ENCODE measurements at regions not wholly inside any gene's neighbourhood (a gene's known extent, or its start where the extent isn't known, plus 50 kb on each side); places are given as distances from the start of the nearest gene placed in this dataset.

DNA sequence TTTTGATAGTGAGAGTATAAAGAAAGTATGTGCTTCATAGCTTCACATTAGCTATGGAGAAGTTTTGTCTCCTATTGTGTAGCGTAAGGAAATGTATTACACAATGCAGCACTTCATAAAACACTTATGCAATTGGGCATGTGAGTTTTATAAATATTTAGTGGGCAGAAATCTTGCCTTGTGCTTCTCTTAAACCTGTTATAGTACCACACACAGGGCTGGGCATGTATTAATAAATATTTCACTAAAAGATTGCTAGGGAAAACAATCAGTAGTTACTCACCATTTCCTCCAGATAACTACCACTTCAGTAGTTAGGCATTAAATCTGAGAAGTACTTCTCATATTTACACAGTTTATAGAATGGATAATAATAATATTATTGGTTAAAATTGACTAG, 1080.8 kb upstream of the PIK3C3 start:
- intact Hi-C loops (cut with micrococcal nuclease; ENCODE audit: unreplicated experiment) = no loop called here
- POLR2A ChIA-PET = no interaction called here

GRCh38 chr18:40868110-40868858, 1086.8 kb upstream of the PIK3C3 start:
- TF ChIP-seq, protein P1, sequence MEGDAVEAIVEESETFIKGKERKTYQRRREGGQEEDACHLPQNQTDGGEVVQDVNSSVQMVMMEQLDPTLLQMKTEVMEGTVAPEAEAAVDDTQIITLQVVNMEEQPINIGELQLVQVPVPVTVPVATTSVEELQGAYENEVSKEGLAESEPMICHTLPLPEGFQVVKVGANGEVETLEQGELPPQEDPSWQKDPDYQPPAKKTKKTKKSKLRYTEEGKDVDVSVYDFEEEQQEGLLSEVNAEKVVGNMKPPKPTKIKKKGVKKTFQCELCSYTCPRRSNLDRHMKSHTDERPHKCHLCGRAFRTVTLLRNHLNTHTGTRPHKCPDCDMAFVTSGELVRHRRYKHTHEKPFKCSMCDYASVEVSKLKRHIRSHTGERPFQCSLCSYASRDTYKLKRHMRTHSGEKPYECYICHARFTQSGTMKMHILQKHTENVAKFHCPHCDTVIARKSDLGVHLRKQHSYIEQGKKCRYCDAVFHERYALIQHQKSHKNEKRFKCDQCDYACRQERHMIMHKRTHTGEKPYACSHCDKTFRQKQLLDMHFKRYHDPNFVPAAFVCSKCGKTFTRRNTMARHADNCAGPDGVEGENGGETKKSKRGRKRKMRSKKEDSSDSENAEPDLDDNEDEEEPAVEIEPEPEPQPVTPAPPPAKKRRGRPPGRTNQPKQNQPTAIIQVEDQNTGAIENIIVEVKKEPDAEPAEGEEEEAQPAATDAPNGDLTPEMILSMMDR (IDR thresholded peaks at IDR 0.05; ENCODE audit: insufficient read depth in 1 of 2, low read depth in 1 of 2, low read length in 1 of 2, severe bottlenecking in 1 of 2, unreplicated experiment in 1 of 2) = no peak
- no peak overlapping the region for H3K27ac Mint-ChIP-seq (ENCODE audit: unreplicated experiment)
- no peaks in the 10 kb centered on the region for H3K27me3 ChIP-seq (replicated peaks; ENCODE audit: control insufficient read depth, insufficient read depth, low read length)
- POLR2A ChIA-PET = no interaction called here
- CTCF ChIA-PET = no interaction called here
- no TSS peak for BruUV-seq (replicated peaks)
- H3K4me3 Mint-ChIP-seq (ENCODE audit: unreplicated experiment) = no peak overlapping the region
- H3K36me3 ChIP-seq (ENCODE audit: control insufficient read depth, insufficient read depth, low read length) = no peaks in the 10 kb centered on the region
- no peaks in the 10 kb centered on the region for H3K9me3 ChIP-seq
- H3K4me1 Mint-ChIP-seq (ENCODE audit: low read depth, unreplicated experiment) = no peaks in the 10 kb centered on the region
- H3K36me3 Mint-ChIP-seq (ENCODE audit: insufficient read depth, unreplicated experiment) = no peaks in the 10 kb centered on the region
- no peaks in the 10 kb centered on the region for H3K9me3 Mint-ChIP-seq (ENCODE audit: unreplicated experiment)
- H3K4me3 ChIP-seq (ENCODE audit: low read depth, low read length) = no peak overlapping the region
- intact Hi-C loops (cut with micrococcal nuclease; ENCODE audit: unreplicated experiment) = no loop called here
- DNase-seq = no peak
- H3K27me3 Mint-ChIP-seq (ENCODE audit: insufficient read depth, unreplicated experiment) = no peaks in the 10 kb centered on the region
- no peaks in the 10 kb centered on the region for H3K4me1 ChIP-seq

More for the DNA sequence above, 1080.8 kb upstream of the PIK3C3 start:
- BruUV-seq (replicated peaks) = no TSS peak
- Mint-ChIP-seq H3K27ac (ENCODE audit: unreplicated experiment) (no peak overlapping the region), H3K4me1 (ENCODE audit: low read depth, unreplicated experiment) (no peaks in the 10 kb centered on the region), H3K4me3 (ENCODE audit: unreplicated experiment) (no peak overlapping the region), H3K9me3 (ENCODE audit: unreplicated experiment) (no peaks in the 10 kb centered on the region), H3K36me3 (ENCODE audit: insufficient read depth, unreplicated experiment) (no peaks in the 10 kb centered on the region), H3K27me3 (ENCODE audit: insufficient read depth, unreplicated experiment) (no peaks in the 10 kb centered on the region)
- H3K4me1 ChIP-seq = no peaks in the 10 kb centered on the region
- CTCF ChIA-PET = no interaction called here
- H3K36me3 ChIP-seq (ENCODE audit: control insufficient read depth, insufficient read depth, low read length) = no peaks in the 10 kb centered on the region
- no peaks in the 10 kb centered on the region for H3K9me3 ChIP-seq
- H3K27me3 ChIP-seq (replicated peaks; ENCODE audit: control insufficient read depth, insufficient read depth, low read length) = no peaks in the 10 kb centered on the region
- TF ChIP-seq, protein P1 (IDR thresholded peaks at IDR 0.05; ENCODE audit: insufficient read depth in 1 of 2, low read depth in 1 of 2, low read length in 1 of 2, severe bottlenecking in 1 of 2, unreplicated experiment in 1 of 2) = no peak
- H3K4me3 ChIP-seq (ENCODE audit: low read depth, low read length) = no peak overlapping the region
- no peak for DNase-seq

DNA sequence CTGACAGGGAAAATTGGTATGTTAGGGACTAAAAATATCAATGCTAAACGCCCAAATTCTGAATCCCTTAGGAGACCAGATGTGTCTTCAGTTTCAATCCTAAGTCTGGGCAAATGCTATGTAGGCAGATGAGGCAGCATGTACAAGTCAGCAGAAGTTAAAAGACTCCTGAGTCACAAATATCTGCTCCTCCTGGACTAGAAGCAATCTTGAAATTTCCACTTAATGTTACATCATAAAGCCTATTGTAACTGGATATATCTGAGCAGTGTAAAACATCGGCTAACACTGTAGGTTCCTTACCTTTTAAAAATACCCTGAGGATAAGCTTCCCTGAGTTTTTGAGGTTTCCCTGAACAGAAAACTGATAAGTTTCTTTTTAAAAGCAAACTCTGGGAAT, 1087.6 kb upstream of the PIK3C3 start:
- BruUV-seq (replicated peaks) = no TSS peak
- H3K27me3 ChIP-seq (replicated peaks; ENCODE audit: control insufficient read depth, insufficient read depth, low read length) = no peaks in the 10 kb centered on the region
- Mint-ChIP-seq H3K27me3 (ENCODE audit: insufficient read depth, unreplicated experiment) (no peaks in the 10 kb centered on the region), H3K36me3 (ENCODE audit: insufficient read depth, unreplicated experiment) (no peaks in the 10 kb centered on the region), H3K4me1 (ENCODE audit: low read depth, unreplicated experiment) (no peaks in the 10 kb centered on the region), H3K4me3 (ENCODE audit: unreplicated experiment) (no peak overlapping the region), H3K9me3 (ENCODE audit: unreplicated experiment) (no peaks in the 10 kb centered on the region), H3K27ac (ENCODE audit: unreplicated experiment) (no peak overlapping the region)
- no peaks in the 10 kb centered on the region for H3K4me1 ChIP-seq
- intact Hi-C loops (cut with micrococcal nuclease; ENCODE audit: unreplicated experiment) = no loop called here
- H3K4me3 ChIP-seq (ENCODE audit: low read depth, low read length) = no peak overlapping the region
- H3K36me3 ChIP-seq (ENCODE audit: control insufficient read depth, insufficient read depth, low read length) = no peaks in the 10 kb centered on the region
- no peaks in the 10 kb centered on the region for H3K9me3 ChIP-seq
- TF ChIP-seq, protein P1 (IDR thresholded peaks at IDR 0.05; ENCODE audit: insufficient read depth in 1 of 2, low read depth in 1 of 2, low read length in 1 of 2, severe bottlenecking in 1 of 2, unreplicated experiment in 1 of 2) = no peak
- CTCF ChIA-PET = no interaction called here
- POLR2A ChIA-PET = no interaction called here
- no peak for DNase-seq

Measured in Caco-2 (cell line).